ENCODE measurements at regions not wholly inside any gene's neighbourhood (a gene's known extent, or its start where the extent isn't known, plus 50 kb on each side); places are given as distances from the start of the nearest gene placed in this dataset.
A peak's percentile ranks its signal among the peaks of the same experiment; 100 is the strongest.
"Not testable (repeated sequence)": the region's sequence is repeated elsewhere in the genome, so short reads cannot be mapped to it uniquely, and the experiment has no call there.

DNA sequence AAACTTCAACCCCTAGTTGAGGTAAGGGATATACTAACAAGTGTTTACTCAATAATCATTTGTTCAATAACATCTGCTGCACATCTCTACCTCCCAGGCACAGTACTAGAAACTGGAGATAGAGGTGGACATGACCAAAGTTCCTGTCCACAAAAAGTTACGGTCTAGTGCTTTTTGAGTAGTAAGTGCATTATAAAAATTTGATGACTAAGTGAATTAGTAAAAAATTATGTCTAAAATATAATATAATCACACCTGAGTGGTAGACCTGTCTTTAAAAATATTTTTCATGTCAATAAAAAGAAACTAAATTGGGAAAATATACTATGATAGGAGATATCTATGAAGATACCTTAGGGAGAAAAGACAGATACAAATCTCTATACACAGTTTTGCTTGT is 121.5 kb upstream of the FHIT start:
- 94 to 100% methylated on average over 1 of the region's 1 CpG for WGBS, 2 donors
- intact Hi-C loops (cut with DNase I), result no loop called here
- TF ChIP-seq POLR2A (IDR thresholded peaks at IDR 0.05), result no peak
- no peak for TF ChIP-seq CTCF (IDR thresholded peaks at IDR 0.05)

DNA sequence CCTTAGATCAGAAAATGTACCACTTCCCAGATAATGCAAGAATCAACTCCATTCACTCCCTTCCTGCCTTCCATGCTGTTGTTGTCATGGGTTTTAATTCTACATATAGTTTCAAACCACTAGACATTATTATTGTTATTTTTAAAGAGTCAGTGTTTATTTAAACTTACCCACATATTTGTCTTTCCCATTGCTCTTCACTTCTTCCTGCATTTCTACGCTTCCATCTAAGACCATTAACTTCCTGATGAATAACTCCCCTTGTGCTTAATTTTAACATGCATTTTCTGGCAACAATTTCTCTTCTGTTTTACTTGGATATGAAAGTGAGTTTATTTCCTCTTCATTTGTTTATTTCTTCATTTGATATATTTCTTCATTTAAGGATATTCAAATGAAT is 127.1 kb upstream of the FHIT start:
- Histone ChIP-seq H3K27me3 (no peaks in the 10 kb centered on the region), H3K27ac (no peak overlapping the region), H3K4me3 (no peak overlapping the region), H3K9me3 (no peaks in the 10 kb centered on the region), H3K4me1 (no peaks in the 10 kb centered on the region), H3K36me3 (no peaks in the 10 kb centered on the region)
- WGBS, 2 donors, result 70 to 74% methylated on average over 1 of the region's 1 CpG
- DNase-seq, result no peak
- no peak for TF ChIP-seq POLR2A (IDR thresholded peaks at IDR 0.05)
- no peak for TF ChIP-seq CTCF (IDR thresholded peaks at IDR 0.05)
- intact Hi-C loops (cut with DNase I), result no loop called here

More for the DNA sequence above, 121.5 kb upstream of the FHIT start:
- no peaks in the 10 kb centered on the region for H3K27me3 ChIP-seq
- H3K4me3 ChIP-seq, result no peak overlapping the region
- H3K9me3 ChIP-seq, result no peaks in the 10 kb centered on the region
- H3K36me3 ChIP-seq, result no peaks in the 10 kb centered on the region
- no peak for DNase-seq
- no peak overlapping the region for H3K27ac ChIP-seq
- H3K4me1 ChIP-seq, result no peaks in the 10 kb centered on the region

DNA sequence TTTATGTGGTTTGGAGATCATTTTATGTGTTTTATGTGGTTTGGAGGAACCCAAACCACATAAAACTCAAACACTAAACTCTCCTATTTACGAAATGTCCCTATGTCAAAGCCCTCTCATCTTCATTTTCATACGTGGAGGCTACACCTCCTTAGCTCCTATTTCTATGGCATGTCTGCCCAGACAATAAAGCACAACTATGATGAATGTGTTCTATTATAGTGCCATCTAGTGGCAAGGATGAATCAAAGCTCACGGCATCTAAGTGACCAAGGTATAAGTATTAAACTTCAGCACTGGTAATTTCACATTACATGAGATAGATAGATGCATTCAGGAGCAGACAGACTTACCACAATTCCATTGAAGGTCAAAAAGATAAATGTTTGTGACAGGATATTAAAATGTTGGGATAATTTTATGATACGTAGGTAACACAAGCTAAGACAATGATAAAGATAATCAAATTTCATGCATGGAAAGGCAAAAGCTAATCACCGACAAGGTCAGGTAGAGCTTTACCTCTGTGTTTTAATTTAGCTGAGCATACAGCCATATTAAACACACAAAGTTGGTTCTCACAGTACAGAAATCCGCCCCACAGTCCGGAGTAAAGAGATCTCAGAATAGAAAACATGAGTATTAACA is 130.6 kb upstream of the FHIT start:
- intact Hi-C loops (cut with DNase I), result no loop called here
- WGBS, 2 donors, result 62 to 67% methylated on average over 7 of the region's 7 CpGs
- Histone ChIP-seq H3K4me3 (no peak overlapping the region), H3K4me1 (no peaks in the 10 kb centered on the region), H3K27me3 (no peaks in the 10 kb centered on the region), H3K9me3 (no peaks in the 10 kb centered on the region), H3K27ac (no peak overlapping the region), H3K36me3 (no peaks in the 10 kb centered on the region)
- TF ChIP-seq CTCF (IDR thresholded peaks at IDR 0.05), result peak in 5 of 6 experiments; percentile 34 to 69 (median 62)
- no peak for TF ChIP-seq POLR2A (IDR thresholded peaks at IDR 0.05)
- no peak for DNase-seq

GRCh38 chr3:61387817-61388216 is 136.6 kb upstream of the FHIT start:
- 14 to 35% methylated on average over 3 of the region's 3 CpGs for WGBS, 2 donors
- Histone ChIP-seq H3K4me1 (no peaks in the 10 kb centered on the region), H3K27me3 (no peaks in the 10 kb centered on the region), H3K9me3 (peaks cover 0 to 11% (median 0%) of the 10 kb centered on the region in 3 donors), H3K4me3 (no peak overlapping the region), H3K27ac (no peak overlapping the region), H3K36me3 (no peaks in the 10 kb centered on the region)
- intact Hi-C loops (cut with DNase I), result no loop called here
- TF ChIP-seq POLR2A (IDR thresholded peaks at IDR 0.05) (no peak), CTCF (IDR thresholded peaks at IDR 0.05) (no peak)
- no peak for DNase-seq

DNA sequence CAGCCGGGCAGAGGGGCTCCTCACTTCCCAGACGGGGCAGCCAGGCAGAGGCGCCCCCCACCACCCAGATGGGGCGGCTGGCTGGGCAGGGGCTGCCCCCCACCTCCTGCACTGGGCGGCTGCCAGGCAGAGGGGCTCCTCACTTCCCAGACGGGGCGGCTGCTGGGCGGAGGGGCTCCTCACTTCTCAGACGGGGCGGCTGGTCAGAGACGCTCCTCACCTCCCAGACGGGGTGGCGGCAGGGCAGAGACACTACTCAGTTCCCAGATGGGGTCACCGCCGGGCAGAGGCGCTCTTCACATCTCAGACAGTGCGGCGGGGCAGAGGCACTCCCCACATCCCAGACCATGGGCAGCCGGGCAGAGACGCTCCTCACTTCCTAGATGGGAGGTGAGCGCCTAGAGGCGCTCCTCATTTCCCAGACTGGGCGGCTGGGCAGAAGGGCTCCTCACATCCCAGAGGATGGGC is 142.3 kb upstream of the FHIT start:
- H3K9me3 ChIP-seq, result peaks cover 0 to 38% (median 12%) of the 10 kb centered on the region in 3 donors
- H3K36me3 ChIP-seq; intact Hi-C loops (cut with DNase I); H3K4me3 ChIP-seq; DNase-seq; H3K27ac ChIP-seq; H3K4me1 ChIP-seq; H3K27me3 ChIP-seq: not testable (repeated sequence)
- WGBS, 2 donors, result no CpG with 5 or more reads among the region's 23 CpGs

DNA sequence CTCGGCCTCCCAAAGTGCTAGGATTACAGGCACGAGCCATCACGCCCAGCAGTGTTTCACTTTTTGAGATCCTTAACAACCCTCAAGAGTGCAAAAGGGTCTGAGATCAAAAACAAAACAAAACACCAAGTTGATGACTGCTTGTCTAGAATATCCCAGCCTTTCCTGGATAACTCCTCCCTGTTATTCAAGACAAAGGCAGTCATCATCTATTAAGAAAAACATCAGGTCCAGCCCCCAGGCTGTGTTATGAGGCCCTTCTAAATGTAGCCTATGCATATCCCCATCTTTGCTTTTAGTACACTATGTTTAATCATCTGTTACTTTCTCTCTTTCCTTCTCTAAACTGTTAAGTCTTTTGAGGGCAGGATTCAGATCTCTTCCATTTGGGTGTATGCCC is 150.1 kb upstream of the FHIT start:
- no peak overlapping the region for H3K4me3 ChIP-seq
- WGBS, 2 donors, result 31 to 63% methylated on average over 3 of the region's 3 CpGs
- DNase-seq, result no peak
- no peaks in the 10 kb centered on the region for H3K36me3 ChIP-seq
- no peaks in the 10 kb centered on the region for H3K9me3 ChIP-seq
- intact Hi-C loops (cut with DNase I), result no loop called here
- H3K27me3 ChIP-seq, result no peaks in the 10 kb centered on the region
- no peak overlapping the region for H3K27ac ChIP-seq
- no peaks in the 10 kb centered on the region for H3K4me1 ChIP-seq
- TF ChIP-seq POLR2A (IDR thresholded peaks at IDR 0.05), result no peak
- TF ChIP-seq CTCF (IDR thresholded peaks at IDR 0.05), result no peak
